Peyer's patch (tissue), 4 donors: ENCODE measurements at regions not wholly inside any gene's neighbourhood (a gene's known extent, or its start where the extent isn't known, plus 50 kb on each side); places are given as distances from the start of the nearest gene placed in this dataset.

Source experiments
- CTCF ChIP-seq, 6 experiments: fragments of 450-650 bp in 4 of 6; fragments of 200-600 bp in 2 of 6; sonication (generic) in 1 of 6; IDR thresholded peaks; one replicate each; pipeline ENCODE4 v1.5.1; 2017 to 2019; ENCODE audit warnings: antibody characterized with exemption in 6 of 6, mild to moderate bottlenecking in 3 of 6, moderate library complexity in 1 of 6
- POLR2A ChIP-seq, 2 donors: fragments of 450-650 bp; IDR thresholded peaks; one replicate each; pipeline ENCODE4 v1.5.1; 2017; ENCODE audit warnings: antibody characterized with exemption in 2 of 2, mild to moderate bottlenecking in 2 of 2, moderate library complexity in 2 of 2

GRCh38 chr11:91972665-91973266, 251.9 kb upstream of the FAT3 start:
- TF ChIP-seq CTCF (IDR thresholded peaks at IDR 0.05) (no peak), POLR2A (IDR thresholded peaks at IDR 0.05) (no peak)
